Neural cell (in vitro differentiated cells): ENCODE measurements at regions not wholly inside any gene's neighbourhood (a gene's known extent, or its start where the extent isn't known, plus 50 kb on each side); places are given as distances from the start of the nearest gene placed in this dataset.

Experiments used
- H2AFZ ChIP-seq: fragments of 200-600, 300-800 bp; sonication (generic), shearing (Covaris generic); 2 replicates; pipeline ENCODE4 v1.6.0; 2014; ENCODE audit warnings: low read depth, mild to moderate bottlenecking, antibody characterized with exemption, low read length, moderate library complexity
- H3F3A ChIP-seq: fragments of 200-600 bp; shearing (Covaris generic); 2 replicates; pipeline ENCODE4 v1.6.1; 2016; ENCODE audit warnings: mild to moderate bottlenecking, moderate library complexity, mixed read lengths, antibody characterized with exemption, low read length; ENCODE audit not compliant: insufficient read depth, poor library complexity, severe bottlenecking
- H3K27ac ChIP-seq: fragments of 200-600, 300-800 bp; sonication (generic), shearing (Covaris generic); 2 replicates; pipeline ENCODE4 v1.5.1; 2014; ENCODE audit warnings: mild to moderate bottlenecking, low read length, moderate library complexity
- H3K27me3 ChIP-seq: fragments of 300-800, 200-600 bp; sonication (generic), shearing (Covaris generic); 2 replicates; pipeline ENCODE4 v1.6.0; 2014; ENCODE audit warnings: mild to moderate bottlenecking, low read depth, low read length, moderate library complexity; ENCODE audit not compliant: insufficient read depth
- H3K36me3 ChIP-seq: fragments of 300-800, 200-600 bp; sonication (generic), shearing (Covaris generic); 2 replicates; pipeline ENCODE4 v1.5.1; 2014; ENCODE audit warnings: mild to moderate bottlenecking, antibody characterized with exemption, low read length, moderate library complexity; ENCODE audit not compliant: insufficient read depth
- H3K4me2 ChIP-seq: fragments of 300-800, 200-600 bp; sonication (generic), shearing (Covaris generic); 2 replicates; pipeline ENCODE4 v1.6.0; 2014; ENCODE audit warnings: mild to moderate bottlenecking, low read length
- H3K4me3 ChIP-seq: fragments of 300-800, 200-600 bp; sonication (generic), shearing (Covaris generic); 2 replicates; pipeline ENCODE4 v1.5.1; 2014; ENCODE audit warnings: mild to moderate bottlenecking, low read length, moderate library complexity
- H3K79me2 ChIP-seq: fragments of 200-600 bp; shearing (Covaris generic); replicated peaks from 2 replicates; pipeline ENCODE4 v1.6.0; 2014; ENCODE audit warnings: mild to moderate bottlenecking, low read length, moderate library complexity; ENCODE audit not compliant: insufficient read depth
- H3K9ac ChIP-seq: fragments of 300-800, 200-600 bp; sonication (generic), shearing (Covaris generic); 2 replicates; pipeline ENCODE4 v1.6.1; 2016; ENCODE audit warnings: mild to moderate bottlenecking, low read length, mixed read lengths
- H3K9me2 ChIP-seq: fragments of 200-600 bp; shearing (Covaris generic); 2 replicates; pipeline ENCODE4 v1.6.1; 2016; ENCODE audit warnings: mild to moderate bottlenecking, low read length, mixed read lengths; ENCODE audit not compliant: insufficient read depth
- H3K9me3 ChIP-seq: fragments of 200-600, 300-800 bp; sonication (generic), shearing (Covaris generic); 2 replicates; pipeline ENCODE4 v1.6.1; 2016; ENCODE audit warnings: mild to moderate bottlenecking, mixed run types, low read length, moderate library complexity, mixed read lengths
- H4K20me1 ChIP-seq: fragments of 200-600 bp; shearing (Covaris generic); 2 replicates; pipeline ENCODE4 v1.6.1; 2016; ENCODE audit warnings: mild to moderate bottlenecking, mixed run types; ENCODE audit not compliant: insufficient read depth
- CTCF ChIP-seq: fragments of 450-650 bp; IDR thresholded peaks from 2 replicates; pipeline ENCODE4 v1.5.1; 2014; ENCODE audit warnings: antibody characterized with exemption, mild to moderate bottlenecking, moderate library complexity; ENCODE audit not compliant: poor library complexity, severe bottlenecking
- EP300 ChIP-seq: fragments of 450-650 bp; conservative IDR thresholded peaks from 2 replicates; pipeline ENCODE4 v1.6.1; 2014; ENCODE audit warnings: antibody characterized with exemption, mild to moderate bottlenecking, moderate library complexity; ENCODE audit not compliant: poor library complexity, severe bottlenecking
- EZH2 ChIP-seq: fragments of 200-600, 300-800 bp; shearing (Covaris generic), sonication (generic); IDR thresholded peaks from 2 replicates; pipeline ENCODE4 v1.6.1; 2014; ENCODE audit warnings: antibody characterized with exemption, low read length, borderline replicate concordance, mild to moderate bottlenecking; ENCODE audit not compliant: insufficient read depth, poor library complexity, severe bottlenecking
- MXI1 ChIP-seq: fragments of 450-650 bp; conservative IDR thresholded peaks from 2 replicates; pipeline ENCODE4 v1.6.1; 2014; ENCODE audit warnings: antibody characterized with exemption, mild to moderate bottlenecking; ENCODE audit not compliant: poor library complexity, severe bottlenecking
- POLR2AphosphoS5 ChIP-seq: IDR thresholded peaks from 2 replicates; pipeline ENCODE4 v1.6.1; 2012
- RAD21 ChIP-seq: fragments of 450-650 bp; conservative IDR thresholded peaks from 2 replicates; pipeline ENCODE4 v1.6.1; 2014; ENCODE audit warnings: antibody characterized with exemption, mild to moderate bottlenecking, moderate library complexity
- REST ChIP-seq: IDR thresholded peaks from 2 replicates; pipeline ENCODE4 v1.6.1; 2012; ENCODE audit warnings: borderline replicate concordance
- SMC3 ChIP-seq: fragments of 450-650 bp; conservative IDR thresholded peaks from 2 replicates; pipeline ENCODE4 v1.6.1; 2014; ENCODE audit warnings: antibody characterized with exemption, mild to moderate bottlenecking, moderate library complexity; ENCODE audit not compliant: poor library complexity
- TAF1 ChIP-seq: IDR thresholded peaks from 2 replicates; pipeline ENCODE4 v1.6.1; 2012; ENCODE audit warnings: low read depth

- no peak overlapping the region for H3K27ac ChIP-seq
- no peaks in the 10 kb centered on the region for H3F3A ChIP-seq
- no peaks in the 10 kb centered on the region for H3K27me3 ChIP-seq
- H3K9me3 ChIP-seq, result no peaks in the 10 kb centered on the region
- H2AFZ ChIP-seq, result no peak overlapping the region
- no peak overlapping the region for H3K4me2 ChIP-seq
- H3K9ac ChIP-seq, result no peak overlapping the region
- no peaks in the 10 kb centered on the region for H4K20me1 ChIP-seq
- no peaks in the 10 kb centered on the region for H3K36me3 ChIP-seq
- H3K9me2 ChIP-seq, result no peaks in the 10 kb centered on the region
- TF ChIP-seq POLR2AphosphoS5 (no peak), RAD21 (no peak), SMC3 (no peak), EZH2 (no peak), CTCF (no peak), TAF1 (no peak), MXI1 (no peak), REST (no peak), EP300 (no peak)
- no peaks in the 10 kb centered on the region for H3K79me2 ChIP-seq
- H3K4me3 ChIP-seq, result no peak overlapping the region
Observed at GRCh38 chr10:124296813-124297788, 121.6 kb downstream of the OAT start.

- H3K36me3 ChIP-seq, result no peaks in the 10 kb centered on the region
- H4K20me1 ChIP-seq, result no peaks in the 10 kb centered on the region
- H3K79me2 ChIP-seq, result no peaks in the 10 kb centered on the region
- no peak overlapping the region for H2AFZ ChIP-seq
- H3K27ac ChIP-seq, result no peak overlapping the region
- H3K9ac ChIP-seq, result no peak overlapping the region
- H3K9me3 ChIP-seq, result no peaks in the 10 kb centered on the region
- no peak overlapping the region for H3K4me3 ChIP-seq
- H3K9me2 ChIP-seq, result no peaks in the 10 kb centered on the region
- no peak overlapping the region for H3K4me2 ChIP-seq
- no peaks in the 10 kb centered on the region for H3F3A ChIP-seq
- no peaks in the 10 kb centered on the region for H3K27me3 ChIP-seq
- TF ChIP-seq POLR2AphosphoS5 (no peak), MXI1 (no peak), SMC3 (no peak), EZH2 (no peak), CTCF (no peak), TAF1 (no peak), REST (no peak), RAD21 (no peak), EP300 (no peak)
Observed at GRCh38 chr10:124296121-124296812, 122.5 kb downstream of the OAT start.
